ENCODE measurements at regions not wholly inside any gene's neighbourhood (a gene's known extent, or its start where the extent isn't known, plus 50 kb on each side); places are given as distances from the start of the nearest gene placed in this dataset.

- no peak overlapping the region for H3K27ac ChIP-seq
- no peak for TF ChIP-seq CTCF (IDR thresholded peaks at IDR 0.05)
- DNase-seq (ENCODE audit: low spot score) (no peak), ATAC-seq (ENCODE audit: insufficient number of reproducible peaks, low FRiP score, low read depth) (no peak)
- no peaks in the 10 kb centered on the region for H3K4me1 ChIP-seq (ENCODE audit: control insufficient read depth in 1 of 2, low read depth in 2 of 2)
- H3K9me3 ChIP-seq: no peaks in the 10 kb centered on the region
- no peak overlapping the region for H3K4me3 ChIP-seq
- H3K27me3 ChIP-seq (replicated peaks; ENCODE audit: insufficient read depth): no peaks in the 10 kb centered on the region
- H3K36me3 ChIP-seq: no peaks in the 10 kb centered on the region
Observed at GRCh38 chr5:101136454-101136853, 233.4 kb upstream of the ST8SIA4 start.

GRCh38 chr5:101123363-101123762 is 220.3 kb upstream of the ST8SIA4 start:
- Histone ChIP-seq H3K4me3 (no peak overlapping the region), H3K27me3 (replicated peaks; ENCODE audit: insufficient read depth) (no peaks in the 10 kb centered on the region), H3K9me3 (no peaks in the 10 kb centered on the region), H3K27ac (no peak overlapping the region), H3K4me1 (ENCODE audit: control insufficient read depth in 1 of 2, low read depth in 2 of 2) (no peaks in the 10 kb centered on the region), H3K36me3 (no peaks in the 10 kb centered on the region)
- ATAC-seq (ENCODE audit: insufficient number of reproducible peaks, low FRiP score, low read depth) (no peak), DNase-seq (ENCODE audit: low spot score) (no peak)
- TF ChIP-seq CTCF (IDR thresholded peaks at IDR 0.05): no peak

- H3K27me3 ChIP-seq (replicated peaks; ENCODE audit: insufficient read depth): no peaks in the 10 kb centered on the region
- no peaks in the 10 kb centered on the region for H3K4me1 ChIP-seq (ENCODE audit: control insufficient read depth in 1 of 2, low read depth in 2 of 2)
- H3K27ac ChIP-seq: no peak overlapping the region
- H3K4me3 ChIP-seq: no peak overlapping the region
- no peak for TF ChIP-seq CTCF (IDR thresholded peaks at IDR 0.05)
- no peak for DNase-seq (ENCODE audit: low spot score)
- H3K9me3 ChIP-seq: no peaks in the 10 kb centered on the region
- no peak for ATAC-seq (ENCODE audit: insufficient number of reproducible peaks, low FRiP score, low read depth)
- H3K36me3 ChIP-seq: no peaks in the 10 kb centered on the region
Observed at GRCh38 chr5:101112645-101113044, 209.6 kb upstream of the ST8SIA4 start.

GRCh38 chr5:101103874-101104273 is 200.8 kb upstream of the ST8SIA4 start:
- ATAC-seq (ENCODE audit: insufficient number of reproducible peaks, low FRiP score, low read depth) (no peak), DNase-seq (ENCODE audit: low spot score) (no peak)
- no peak for TF ChIP-seq CTCF (IDR thresholded peaks at IDR 0.05)
- no peak overlapping the region for H3K4me3 ChIP-seq
- H3K9me3 ChIP-seq: no peaks in the 10 kb centered on the region
- no peak overlapping the region for H3K27ac ChIP-seq
- no peaks in the 10 kb centered on the region for H3K4me1 ChIP-seq (ENCODE audit: control insufficient read depth in 1 of 2, low read depth in 2 of 2)
- H3K27me3 ChIP-seq (replicated peaks; ENCODE audit: insufficient read depth): no peaks in the 10 kb centered on the region
- no peaks in the 10 kb centered on the region for H3K36me3 ChIP-seq

- DNase-seq (ENCODE audit: low spot score) (no peak), ATAC-seq (ENCODE audit: insufficient number of reproducible peaks, low FRiP score, low read depth) (no peak)
- no peak for TF ChIP-seq CTCF (IDR thresholded peaks at IDR 0.05)
- H3K4me1 ChIP-seq (ENCODE audit: control insufficient read depth in 1 of 2, low read depth in 2 of 2): no peaks in the 10 kb centered on the region
- H3K27ac ChIP-seq: no peak overlapping the region
- H3K9me3 ChIP-seq: no peaks in the 10 kb centered on the region
- no peaks in the 10 kb centered on the region for H3K27me3 ChIP-seq (replicated peaks; ENCODE audit: insufficient read depth)
- no peaks in the 10 kb centered on the region for H3K36me3 ChIP-seq
- no peak overlapping the region for H3K4me3 ChIP-seq
Observed at GRCh38 chr5:101102506-101102905, 199.4 kb upstream of the ST8SIA4 start.

All from thoracic aorta (tissue), 2 donors.